Anterior cingulate cortex (tissue), 58 donors: ENCODE measurements at regions not wholly inside any gene's neighbourhood (a gene's known extent, or its start where the extent isn't known, plus 50 kb on each side); places are given as distances from the start of the nearest gene placed in this dataset.
"Not testable (repeated sequence)": the region's sequence is repeated elsewhere in the genome, so short reads cannot be mapped to it uniquely, and the experiment has no call there.

Experiments used
- DNase-seq, 58 donors: peaks; one replicate each; lab custom pipeline; 2025; lab: John Stamatoyannopoulos, UW

DNA sequence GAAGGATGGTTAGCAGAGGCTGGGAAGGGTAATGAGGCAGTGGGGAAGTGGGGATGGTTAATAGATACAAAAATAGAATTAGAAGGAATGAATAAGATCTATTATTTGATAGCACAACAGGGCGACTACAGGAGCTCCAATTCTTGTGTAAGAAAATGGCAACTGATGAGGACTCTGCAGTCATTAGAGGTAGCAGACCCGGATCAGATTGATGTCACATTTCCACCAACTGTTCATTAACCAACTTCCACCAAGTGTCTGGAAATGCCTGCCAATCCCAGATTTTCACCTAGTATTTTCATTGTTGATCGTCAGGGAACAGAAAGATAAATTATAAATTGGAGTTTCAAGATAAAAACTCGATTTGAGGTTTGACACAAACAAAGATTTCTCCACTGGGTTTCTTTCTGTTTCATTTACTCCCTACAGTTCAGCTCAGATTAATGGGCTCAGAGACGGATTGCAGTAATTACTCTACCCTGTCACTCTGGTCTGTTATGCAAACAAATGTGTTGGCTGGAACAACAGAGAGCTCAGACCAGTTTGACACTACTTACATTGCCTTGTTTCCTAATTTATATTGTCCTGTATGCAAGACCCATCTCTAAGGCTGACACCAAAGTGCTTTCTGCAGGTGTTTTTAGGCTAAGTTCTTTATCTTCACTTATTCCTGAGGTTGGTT is 909.2 kb upstream of the PRKX start:
- DNase-seq: no peak

DNA sequence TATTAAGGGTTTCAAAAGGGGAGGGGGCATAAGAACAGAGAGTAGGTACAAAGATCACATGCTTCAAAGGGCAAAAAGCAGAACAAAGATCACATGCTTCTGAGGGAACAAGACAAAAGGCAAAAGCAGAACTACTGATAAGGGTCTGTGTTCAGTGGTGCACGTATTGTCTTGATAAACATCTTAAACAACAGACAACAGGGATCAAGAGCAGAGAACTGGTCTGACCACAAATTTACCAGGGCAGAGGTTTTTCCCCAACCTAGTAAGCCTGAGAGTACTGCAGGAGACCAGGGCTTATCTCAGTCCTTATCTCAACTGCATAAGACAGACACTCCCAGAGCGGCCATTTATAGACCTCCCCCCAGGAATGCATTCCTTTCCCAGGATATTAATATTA is 900.2 kb upstream of the PRKX start:
- DNase-seq: not testable (repeated sequence)

DNA sequence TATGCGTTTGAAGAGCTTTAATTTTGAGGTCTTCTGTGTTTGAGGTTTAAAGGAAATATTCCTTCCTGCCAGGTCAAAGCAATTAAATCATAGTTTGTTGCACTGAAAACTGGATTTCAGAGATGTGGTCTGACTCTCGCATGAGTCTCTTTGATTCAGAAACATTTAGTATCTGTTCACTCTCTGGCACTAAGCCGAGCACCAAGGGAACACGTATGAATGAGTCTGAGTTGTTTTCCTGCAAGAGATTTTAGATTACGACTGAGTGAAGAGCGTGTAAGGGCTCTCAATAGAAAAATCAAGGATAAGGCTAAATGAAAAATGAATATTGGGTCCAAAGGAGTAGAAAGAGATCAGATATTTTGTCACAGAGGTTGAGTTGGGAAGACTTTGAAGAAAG is 875.4 kb upstream of the PRKX start:
- DNase-seq: no peak

DNA sequence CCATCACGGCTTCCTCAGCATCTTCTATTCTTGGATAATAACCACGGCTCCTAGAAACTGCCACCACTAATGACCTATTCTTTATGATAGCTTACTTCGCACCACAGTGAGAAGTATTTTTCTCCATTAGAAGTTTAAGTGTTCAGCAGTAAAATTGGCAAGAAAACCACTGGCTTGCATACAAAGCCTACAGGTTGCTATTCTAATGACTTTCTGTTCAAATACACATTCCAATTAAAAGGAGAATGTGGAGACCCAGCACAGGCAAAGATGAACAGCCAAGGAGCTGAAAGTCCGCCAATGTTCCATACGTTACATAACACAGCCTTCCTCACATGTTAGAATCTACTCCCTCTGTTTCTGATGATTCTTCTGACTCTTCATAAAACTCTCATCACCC is 875.0 kb upstream of the PRKX start:
- DNase-seq: peak in 3 of 58 donors; percentile 0 to 7 (median 0)

DNA sequence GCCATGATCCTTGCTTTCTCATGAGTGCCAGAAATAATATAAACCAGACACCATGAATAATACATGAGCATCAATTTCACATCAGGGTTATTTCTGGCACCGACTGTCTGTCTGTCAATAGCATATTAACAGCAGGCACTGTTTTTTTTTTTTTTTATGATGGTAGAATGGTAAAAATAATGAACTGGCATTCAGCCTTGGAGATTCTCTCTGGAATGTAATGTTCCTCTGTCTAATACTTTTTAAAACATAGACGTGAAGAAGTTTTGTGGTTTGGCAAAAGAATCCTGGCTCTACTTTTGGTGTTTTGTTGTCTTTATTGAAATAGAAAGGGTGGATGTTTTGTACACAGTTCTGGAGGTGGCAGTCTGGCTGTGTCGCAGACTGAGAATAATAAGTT is 874.6 kb upstream of the PRKX start:
- DNase-seq: no peak

DNA sequence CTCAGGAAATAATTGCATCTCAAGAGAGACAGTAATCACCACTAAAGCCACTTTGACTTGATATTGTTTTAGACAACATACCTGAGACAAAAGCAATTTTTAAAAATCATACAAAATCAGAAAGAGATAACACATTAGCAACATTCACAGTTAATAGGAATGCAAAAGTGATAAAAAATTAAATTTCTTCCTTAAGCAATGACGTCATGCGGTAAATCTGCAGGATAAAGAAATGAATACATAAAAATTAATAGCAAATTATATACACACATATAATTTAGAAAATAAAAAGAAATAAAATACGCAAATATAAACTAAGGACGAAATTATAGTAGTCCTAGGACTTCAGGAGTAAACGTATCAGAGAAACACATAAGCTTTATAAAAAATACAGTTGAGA is 866.5 kb upstream of the PRKX start:
- DNase-seq: no peak

DNA sequence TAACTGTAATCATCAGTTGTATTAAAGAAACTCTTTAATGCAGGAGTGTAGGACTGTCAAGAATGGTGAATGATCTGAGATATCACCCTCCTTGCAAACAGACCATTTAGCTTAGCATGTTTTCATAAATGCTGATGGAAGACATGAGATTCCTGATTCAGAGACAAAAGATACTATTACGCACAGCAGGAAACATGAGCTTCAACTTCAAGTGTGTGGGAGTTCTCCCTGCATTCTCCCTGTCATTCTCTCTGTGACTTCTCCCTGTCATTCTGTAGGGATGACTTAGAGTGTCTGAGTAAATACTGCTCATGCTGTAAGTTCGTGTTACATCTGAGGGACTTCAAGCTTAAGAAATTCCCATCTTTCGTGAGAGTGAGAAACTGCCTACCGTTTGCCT is 866.0 kb upstream of the PRKX start:
- DNase-seq: no peak

DNA sequence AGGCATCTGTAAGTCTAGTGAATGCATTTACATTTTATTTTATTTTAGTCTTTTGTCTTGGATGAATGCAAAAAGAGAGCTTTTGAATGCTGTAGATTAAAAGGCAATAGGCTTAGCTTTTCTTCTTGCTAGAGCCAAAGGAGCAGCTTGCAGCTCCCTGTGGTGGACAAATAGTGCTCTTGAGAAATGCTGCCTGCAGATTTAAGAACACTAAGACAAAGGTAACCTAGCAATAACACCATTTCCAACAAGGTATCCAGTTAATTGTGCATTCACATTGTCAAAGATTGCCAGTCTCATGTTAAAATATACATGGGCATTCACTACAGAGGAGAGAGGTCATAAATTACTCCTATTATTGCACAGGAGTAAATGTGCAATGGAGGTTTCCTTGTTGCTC is 859.2 kb upstream of the PRKX start:
- no peak for DNase-seq

DNA sequence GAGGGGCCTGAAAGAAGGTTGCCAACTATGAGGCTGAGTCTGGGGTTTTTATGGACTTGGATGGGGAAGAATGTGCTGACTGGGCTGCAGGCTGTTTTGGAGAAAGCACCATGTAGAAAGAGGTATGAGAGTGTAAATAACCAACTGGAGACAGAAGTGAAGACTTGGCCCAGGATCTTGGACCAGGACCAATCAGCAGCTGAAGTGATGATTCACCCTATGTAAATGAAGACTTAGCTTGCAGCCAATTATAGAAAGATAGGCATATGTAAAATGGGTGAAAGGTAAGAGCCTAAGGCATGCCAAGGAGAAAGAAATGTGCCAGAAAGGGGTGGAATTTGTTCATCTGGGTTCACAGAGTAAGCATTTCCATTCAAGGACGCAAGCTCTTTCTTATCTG is 856.7 kb upstream of the PRKX start:
- DNase-seq: no peak

DNA sequence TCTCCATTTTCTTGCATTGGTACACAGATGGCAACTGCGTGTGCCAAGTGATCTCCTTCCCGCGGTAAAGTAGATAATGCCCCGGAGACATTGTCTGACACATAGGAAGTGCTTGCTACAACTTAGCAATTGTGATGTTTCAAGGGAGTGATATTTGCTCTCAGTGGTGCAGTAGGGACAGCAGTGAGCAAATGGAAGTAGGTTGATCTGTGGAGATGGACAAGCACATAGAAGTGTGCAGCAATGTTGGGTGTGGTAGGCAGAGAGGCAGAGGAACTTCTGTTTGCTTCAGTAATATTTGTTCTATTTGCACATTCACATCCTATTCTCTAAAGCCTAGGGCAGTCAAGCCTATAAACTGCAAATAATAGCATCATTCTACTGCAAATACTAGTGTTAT is 846.7 kb upstream of the PRKX start:
- DNase-seq: no peak

DNA sequence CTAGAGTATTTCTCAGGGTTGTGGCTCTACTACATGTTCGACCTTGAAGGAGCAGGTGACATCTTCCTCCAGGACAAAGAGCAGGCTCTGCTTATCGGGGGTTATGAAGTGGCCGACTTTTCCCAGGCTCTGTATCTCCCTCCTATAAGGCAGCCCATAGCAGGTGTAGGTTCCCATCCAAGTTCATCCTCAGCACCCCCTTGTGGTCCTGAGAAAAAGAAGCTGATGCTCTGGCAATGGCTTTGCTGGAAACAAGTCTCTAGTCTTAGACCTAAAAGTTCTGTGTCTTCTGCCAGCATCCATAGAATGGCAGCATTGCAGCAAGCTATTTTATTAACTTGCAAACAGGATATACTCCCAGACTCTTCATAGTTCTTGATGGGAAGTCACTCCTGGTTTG is 836.6 kb upstream of the PRKX start:
- no peak for DNase-seq

DNA sequence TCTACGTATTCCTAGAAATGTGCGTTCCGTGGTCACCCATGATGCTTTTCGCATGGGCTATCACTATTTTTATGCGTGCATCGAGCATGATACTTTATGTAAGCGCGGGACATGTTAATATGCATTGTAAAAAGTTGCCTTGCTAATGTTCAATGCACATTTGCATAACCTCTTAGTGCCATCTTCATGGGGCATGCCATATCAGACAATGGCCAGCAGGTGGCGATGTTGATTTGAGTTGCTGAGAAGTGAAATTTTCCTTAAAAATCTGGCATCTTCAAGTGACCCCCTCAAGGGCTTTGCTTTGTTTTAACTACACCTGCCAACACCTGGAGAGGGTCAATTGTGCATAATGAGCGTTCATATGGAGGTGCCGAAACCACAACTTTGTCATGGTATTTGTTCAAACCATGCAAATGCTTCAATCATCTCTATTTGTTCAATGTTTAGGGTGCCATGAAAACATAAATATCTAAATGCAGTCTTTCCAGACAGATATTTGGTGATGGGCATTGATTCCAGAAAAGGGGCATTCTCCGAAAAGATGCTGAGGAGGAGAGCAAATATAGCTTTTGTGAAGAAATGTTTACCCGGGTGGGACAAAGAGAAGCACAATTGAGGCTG is 833.9 kb upstream of the PRKX start:
- peak in 48 of 58 donors; percentile 0 to 72 (median 8) for DNase-seq

DNA sequence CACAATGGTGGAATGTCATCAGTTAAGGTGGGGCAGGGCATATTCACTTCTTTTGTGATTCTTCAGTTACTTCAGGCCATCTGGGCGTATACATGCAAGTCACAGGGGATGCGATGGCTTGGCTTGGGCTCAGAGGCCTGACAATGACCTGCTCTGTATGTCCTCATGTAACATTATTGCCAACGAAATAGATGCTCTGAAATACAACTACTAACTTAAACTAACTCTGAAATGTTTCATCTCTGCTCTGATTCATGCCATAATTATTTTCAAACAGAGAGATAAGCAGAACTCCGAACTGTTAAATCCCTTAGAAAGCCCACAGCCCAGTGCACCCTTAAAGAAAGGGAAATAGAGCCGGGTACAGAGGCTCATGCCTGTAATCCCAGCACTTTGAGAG is 832.7 kb upstream of the PRKX start:
- not testable (repeated sequence) for DNase-seq

DNA sequence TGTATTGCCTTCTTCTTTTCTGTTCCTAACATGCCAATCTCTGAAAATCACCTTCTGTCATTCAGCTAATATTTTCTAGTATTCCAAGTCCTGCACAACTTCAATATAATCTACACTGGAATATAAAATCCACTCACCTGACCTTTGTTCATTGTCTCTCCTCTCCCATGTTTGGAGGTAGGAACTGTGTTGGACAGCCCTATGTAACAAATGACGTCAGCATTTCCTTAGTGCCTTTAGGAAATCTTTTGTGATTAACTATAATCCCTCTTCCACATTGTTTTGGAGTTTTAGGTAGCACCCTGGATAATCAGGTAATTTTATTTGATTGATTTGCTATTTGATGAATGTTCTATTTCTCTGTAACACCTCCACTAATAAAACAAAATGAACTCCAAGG is 814.8 kb upstream of the PRKX start:
- DNase-seq: no peak

DNA sequence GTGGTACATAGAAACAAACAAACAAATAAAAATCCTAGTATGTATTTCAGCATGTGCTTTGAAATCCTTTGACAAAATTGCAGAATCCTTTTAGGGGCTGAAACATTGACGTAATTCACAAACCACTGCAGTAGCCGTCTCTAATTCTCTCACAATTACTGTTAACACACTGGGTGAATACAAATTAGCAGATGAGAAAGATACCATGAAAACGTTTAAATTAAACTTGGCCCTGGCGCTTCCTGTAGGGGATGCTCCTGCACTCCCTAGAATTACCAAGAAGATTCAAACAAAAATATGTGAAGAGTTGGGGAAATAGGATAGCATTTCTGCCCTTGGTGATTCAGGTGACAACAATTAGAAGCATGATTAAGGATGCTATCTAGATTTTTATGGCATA is 772.5 kb upstream of the PRKX start:
- DNase-seq: no peak

DNA sequence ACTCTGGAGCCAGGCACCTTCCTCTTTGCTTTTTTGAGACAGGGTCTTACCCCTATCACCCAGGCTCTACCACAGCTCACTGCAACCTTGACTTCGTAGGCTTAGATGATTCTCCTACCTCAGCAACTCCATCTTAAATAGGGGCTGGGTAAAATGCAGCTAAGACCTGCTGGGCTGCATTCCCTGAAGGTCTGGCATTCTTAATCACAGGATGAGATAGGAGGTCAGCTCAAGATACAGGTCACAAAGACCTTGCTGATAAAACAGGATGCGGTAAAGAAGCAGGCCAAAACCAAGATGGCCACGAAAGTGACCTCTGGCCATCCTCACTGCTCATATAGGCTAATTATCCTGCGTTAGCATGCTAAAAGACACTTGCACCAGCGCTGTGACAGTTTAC is 770.8 kb upstream of the PRKX start:
- no peak for DNase-seq

DNA sequence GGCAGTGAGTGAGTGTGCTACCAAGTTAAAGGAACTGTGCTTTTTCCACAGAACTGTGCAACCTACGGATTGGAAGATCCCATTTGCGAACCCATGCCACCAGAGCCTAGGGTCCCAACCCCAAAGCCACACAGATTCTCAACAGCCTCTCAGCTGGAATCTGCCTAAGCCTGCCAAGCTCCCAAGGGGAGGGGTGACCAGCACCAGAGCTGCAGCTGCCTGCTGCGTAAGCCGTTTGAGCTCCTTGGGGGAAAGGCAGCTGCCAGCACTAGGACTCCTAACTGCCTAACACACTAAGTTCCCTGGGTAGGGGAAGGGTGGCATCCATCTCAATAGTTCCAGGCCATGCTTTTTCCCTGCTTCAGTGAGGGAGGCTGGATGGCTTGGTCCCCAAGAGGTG is 738.1 kb upstream of the PRKX start:
- DNase-seq: peak in 2 of 58 donors; percentile 0

DNA sequence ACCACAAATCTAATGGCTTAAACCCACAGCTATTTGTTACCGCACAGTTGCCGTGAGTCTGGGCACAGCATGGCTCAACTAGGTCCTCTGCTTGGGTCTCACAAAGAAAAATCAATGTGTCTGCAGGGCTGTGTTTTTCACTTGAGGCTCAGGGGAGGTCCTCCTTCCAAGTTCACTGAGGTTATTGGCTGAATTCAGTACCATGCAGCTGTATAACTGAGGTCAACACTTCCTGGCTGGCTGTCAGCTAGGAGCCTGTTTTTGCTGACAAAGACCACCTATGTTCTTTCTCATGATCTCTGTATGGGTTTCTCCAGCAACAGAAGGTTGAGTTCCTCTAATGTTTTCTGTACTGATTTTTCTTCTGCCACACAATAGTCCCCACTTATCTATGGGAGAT is 736.7 kb upstream of the PRKX start:
- no peak for DNase-seq

DNA sequence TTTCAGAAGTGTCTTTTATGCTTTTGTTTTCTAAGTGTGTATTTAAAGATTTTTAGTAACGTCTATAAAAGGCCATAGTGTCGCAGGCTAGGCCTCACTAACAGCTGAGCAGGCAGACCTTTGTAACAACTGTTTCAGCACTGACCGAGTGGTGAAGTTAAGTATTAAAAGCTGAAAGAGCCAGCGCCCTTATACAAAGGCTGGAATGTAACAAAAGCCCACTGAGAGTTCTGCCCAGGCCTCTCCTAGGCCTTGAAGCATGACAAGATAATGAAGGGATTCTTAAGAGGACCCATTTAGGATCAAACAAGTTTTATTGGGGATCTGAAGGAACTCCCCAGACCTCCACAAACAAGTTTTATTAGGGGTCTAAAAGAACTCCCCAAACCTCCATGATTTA is 722.5 kb upstream of the PRKX start:
- DNase-seq: no peak

DNA sequence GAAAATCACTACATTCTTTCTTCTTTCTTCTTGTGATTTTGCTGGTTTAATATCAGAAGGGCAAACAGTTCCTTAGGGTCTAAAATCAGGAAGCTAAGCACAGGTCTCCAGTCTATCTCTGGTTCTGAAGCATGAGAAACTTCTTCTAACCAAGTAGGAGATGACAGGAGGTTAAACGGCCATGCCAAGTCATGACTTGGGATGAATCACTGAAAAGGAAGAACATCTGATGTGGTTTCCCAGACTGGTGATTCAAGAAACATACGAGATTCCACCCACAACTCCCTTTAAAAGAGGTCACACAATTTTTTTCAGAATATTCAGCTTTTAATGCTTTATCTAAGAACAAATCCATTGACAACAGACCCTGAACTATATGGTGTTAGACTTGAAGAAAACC is 684.0 kb upstream of the PRKX start:
- DNase-seq: no peak

DNA sequence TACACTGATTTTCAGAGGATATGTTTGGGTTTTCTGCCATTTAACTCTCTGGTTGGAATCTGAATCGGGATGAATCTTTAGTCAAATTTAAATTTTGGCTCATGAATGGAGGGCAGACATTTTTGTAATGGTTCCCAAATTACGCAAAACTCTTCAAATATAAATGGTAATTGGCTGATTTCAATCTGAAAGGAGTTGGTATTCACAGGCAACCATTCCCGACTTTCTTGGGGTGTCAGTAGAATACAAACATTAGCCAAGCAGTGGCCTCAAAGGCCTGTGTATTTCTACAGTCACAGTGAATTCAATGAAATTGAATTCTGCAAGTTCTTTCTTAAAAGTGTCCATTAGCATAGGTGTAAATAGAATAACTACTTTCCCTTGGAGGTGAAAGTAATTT is 668.8 kb upstream of the PRKX start:
- DNase-seq: no peak

DNA sequence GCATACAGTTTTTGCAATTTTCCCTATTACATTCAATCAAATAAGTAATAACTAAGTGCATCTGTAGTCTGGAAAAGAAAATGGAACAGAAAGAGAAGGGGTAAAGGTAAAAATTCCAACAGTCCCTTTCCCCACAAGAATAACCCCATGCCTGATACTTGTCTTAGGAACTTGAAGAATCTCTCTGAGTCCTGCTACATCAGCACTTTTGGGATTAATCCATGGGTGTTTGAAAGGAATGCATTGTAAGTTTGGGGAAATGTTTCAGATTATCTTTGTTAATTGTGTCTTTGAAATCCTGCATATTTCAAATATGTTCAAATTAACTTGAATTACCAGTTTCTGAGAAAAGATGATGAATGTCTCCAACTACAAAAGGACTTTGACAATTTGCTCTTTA is 667.3 kb upstream of the PRKX start:
- DNase-seq: no peak

DNA sequence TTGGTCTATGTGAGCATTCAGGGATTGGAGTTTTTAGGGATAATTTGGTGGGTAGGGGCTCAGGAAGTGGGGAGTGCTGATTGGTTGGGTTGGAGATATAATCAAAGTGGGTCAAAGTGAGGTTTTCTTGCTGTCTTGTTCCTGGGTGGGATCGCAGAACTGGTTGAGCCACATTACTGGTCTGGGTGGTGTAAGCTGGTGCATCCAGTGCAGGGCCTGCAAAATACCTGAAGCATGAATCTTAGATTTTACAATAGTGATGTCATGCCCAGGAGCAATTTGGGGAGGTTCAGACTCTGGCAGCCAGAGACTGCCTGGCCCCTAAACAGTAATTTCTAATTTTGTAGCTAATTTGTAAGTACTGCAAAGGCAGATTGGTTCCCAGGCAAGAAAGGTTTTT is 665.6 kb upstream of the PRKX start:
- DNase-seq: no peak
